ENCODE measurements at regions not wholly inside any gene's neighbourhood (a gene's known extent, or its start where the extent isn't known, plus 50 kb on each side); places are given as distances from the start of the nearest gene placed in this dataset.

DNA sequence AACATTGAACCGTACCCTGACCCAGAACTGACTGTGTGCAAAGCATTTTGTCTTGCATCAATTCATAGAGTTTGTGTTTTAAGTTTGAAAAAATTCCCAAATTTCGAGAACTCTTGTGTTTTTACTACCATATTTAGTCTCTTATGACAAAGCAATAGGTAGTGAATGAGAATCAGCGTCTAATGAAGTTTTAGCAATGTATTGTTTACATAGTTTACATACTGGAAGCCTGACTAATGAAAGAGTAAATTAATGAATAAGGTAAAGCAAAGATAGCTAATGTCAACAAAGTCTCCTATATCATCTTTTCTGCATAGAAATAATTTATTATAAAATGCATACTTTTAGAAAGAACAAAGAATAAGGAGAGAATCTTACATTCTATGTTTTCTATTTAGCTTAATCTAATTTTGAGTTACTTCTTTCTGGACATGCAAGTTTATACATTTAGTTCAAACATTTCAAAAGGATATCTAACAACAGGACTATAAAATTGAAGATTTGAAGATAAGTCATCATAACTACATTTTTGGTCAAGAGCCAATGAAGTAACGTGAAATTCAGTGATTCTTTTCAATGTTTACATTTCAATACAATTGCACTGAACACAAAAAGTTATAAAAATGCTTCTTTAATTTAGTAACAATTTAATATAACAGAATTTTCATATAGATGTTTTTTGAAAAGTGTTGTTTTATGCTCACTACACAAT is 1943.7 kb downstream of the NCAM2 start:
- no peak for DNase-seq

DNA sequence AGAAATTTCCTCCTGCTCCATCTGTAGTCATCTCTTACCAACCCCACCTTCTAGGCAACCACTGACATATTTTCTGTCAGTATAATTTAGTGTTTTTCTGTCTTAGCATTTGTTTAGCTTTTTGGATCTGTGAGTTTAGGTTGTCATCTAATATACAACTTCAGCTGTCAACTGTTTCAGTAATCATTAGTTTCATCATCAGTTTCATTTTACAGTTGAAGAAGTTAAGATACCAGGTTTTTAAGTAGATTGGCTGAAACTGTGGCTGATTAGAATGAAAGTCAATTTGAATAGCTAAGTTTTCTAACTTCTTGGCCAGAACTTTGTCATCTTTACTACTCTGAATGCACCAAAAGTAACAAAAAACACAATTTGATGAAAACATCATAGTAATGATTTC is 1957.3 kb downstream of the NCAM2 start:
- DNase-seq: no peak

DNA sequence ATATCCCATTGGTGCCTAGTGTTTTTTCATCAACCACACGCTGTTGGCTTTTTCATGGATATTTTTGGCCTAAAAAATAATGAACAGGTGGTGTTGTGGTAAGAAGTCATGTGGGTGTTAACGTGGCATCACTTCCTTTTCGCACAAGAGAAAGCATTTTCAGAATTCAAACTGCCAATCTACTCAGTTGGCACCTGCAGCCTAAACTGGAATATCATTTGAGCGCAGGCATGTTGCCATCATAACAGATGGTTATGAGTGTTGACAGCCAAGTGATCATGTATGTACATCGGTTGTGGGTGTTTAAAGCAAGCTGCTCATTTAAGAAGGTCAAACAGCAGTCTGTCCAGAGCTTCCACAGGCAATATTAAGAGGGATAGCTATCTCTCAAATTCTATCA is 1963.0 kb downstream of the NCAM2 start:
- DNase-seq: no peak

DNA sequence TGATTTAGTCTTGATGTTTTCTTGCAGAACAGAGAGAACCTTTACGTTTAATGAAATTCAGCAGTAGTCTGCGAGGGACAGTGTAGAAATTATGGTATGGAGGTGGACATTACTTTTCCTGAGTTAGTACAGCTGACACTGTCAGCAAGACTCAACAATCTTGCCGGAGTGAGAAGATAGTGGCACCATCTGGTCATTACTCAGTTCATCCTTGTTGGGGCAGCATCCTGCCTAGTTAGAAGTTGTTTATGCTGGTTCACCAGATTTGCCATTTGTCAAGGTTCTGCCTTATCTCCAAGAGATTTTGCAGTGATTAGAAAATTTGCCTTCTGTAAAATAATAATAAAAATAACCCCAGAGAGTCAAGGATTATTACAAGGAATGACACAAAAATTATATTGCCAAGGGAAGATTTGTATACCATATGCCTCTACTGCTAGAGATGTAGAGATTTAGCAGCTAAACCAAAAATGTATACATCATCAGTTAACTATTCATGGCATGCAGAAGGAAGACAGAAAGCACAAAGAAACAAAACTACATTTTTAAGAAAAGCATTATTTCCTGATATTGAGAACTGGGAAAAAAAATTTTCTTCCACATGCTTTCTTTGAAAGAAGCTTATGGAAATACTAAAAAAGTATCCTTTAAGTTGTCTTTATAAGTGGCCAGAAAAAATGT is 1967.4 kb downstream of the NCAM2 start:
- DNase-seq: no peak

DNA sequence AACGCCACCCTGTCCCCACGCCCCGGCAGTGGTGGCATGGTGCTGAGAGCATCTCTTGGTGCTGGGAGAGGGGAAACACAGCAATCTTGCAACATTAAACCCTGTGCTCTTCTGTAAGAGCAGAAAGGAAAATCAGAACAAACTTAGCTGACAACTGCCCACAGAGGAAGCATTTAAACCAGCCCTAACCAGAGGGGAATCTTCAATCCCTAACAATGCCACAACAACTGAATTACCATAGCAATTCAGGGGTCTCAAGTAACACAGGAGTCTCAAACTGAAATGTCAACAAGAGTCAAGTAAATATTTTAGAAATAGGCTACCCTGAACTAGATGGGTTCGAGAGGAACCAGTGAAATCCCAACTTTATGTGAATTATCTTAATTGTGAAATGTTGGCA is 1983.6 kb downstream of the NCAM2 start:
- no peak for DNase-seq

DNA sequence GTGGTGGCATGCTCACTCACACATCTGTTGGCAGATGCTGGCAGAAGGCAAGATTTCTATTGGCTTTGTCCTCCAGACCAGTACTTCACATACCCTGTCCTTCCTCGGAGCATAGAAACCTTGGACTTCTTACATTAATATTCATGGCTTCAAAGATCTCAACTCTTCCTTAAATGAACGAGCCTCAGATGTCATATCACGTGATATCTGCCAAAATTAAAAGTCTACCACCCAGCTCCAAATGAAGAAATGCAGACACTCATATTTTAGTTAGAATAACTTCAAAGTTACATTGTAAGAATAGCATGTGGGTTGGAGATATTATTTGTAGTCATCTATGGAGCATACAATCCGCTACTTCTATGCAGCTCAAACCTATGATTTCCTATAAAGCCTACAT is 1994.9 kb downstream of the NCAM2 start:
- no peak for DNase-seq

DNA sequence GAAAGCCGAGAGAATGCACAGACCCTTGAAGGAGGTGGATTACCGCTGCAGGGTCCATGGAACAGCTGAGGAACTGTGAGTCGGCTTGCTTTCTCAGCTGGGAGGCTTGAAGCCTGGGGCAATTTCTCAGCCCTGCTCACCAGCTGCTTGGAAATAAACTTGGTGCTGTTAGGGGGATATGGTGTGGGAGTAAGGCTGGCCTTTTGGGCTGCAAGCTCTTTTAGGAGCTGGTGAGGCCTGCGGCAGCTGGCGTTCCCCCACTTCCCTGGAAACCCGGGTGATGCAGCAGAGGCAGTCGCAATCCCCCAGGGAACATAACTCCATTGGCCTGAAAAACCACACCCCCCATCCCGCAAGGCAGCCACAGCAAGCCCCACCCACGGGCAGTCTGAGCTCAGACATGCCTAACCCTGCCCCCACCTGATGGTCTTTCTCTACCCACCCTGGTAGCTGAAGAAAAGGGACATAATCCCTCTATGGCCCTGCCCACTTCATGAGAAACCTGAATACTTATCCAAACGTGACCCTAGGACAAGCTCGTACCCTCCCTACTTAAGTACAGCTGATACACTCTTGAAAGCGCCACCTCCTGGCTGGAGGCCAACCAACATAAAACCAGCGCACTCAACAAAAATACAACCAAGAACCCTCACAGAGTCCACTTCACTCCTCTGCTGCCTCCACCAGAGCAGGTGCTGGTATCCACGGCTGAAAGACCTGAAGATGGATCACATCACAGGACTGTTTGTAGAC is 1995.8 kb downstream of the NCAM2 start:
- no peak for DNase-seq

DNA sequence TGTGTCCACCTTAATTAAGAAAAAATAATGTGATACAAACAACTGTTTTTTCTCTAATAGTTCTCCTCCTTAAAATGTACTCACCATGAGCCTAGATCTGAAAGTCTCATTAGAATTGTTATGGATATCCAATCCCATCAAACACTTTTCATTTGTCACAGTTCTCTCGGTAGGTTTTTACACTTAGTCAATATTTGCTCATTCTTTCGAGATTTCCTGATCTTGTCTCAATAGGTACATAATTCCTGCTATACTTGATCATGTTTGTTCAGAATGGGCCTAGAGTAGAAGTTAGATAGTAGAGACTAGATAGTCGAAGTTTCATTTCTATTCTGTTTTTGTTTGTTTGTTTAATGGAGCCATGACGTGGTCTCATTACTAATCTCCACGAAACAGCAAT is 2005.7 kb downstream of the NCAM2 start:
- no peak for DNase-seq

DNA sequence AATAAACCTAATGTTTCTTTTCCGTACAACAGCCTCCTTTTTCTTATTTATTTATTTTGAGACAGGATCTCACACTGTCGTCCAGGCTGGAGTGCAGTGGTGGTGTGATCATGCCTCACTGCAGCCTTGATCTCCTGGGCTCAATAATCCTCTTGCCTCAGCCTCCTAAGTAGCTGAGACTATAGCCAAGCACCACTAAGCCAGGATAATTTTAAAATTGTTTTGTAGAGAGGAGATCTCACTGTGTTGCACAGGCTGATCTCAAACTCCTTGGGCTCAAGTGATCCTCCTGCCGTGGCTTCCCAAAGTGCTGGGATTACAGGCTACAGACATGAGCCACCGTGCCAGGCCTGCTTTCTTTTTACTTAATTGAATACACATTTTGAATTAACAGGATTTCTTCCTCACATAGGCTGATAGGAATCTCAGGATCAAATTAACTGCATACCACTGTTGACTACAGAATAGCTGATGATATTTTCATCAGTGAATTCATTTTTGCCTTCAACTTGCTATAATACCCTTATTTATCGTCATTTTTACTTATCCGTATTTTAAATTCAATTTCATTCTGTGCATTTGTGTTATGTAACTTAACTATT is 2010.5 kb downstream of the NCAM2 start:
- DNase-seq: no peak

DNA sequence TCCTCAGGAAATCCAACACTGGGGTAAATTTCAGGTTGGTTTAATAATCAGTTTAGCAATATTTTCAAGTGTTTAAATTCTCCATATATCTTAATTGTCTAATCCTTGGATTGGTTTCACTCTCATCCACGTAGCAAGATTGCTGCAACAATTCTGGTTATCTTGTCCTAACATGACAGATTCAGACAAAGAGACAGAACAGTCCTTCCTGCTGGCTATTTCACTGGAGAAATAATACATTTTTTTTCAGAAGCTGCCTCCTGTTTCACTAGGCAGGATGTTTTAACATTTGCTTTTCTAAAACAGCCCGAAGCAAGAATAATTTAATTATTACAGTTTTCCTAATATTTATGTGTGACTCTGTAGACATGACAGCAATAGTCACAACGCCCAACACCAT is 2011.2 kb downstream of the NCAM2 start:
- DNase-seq: no peak

DNA sequence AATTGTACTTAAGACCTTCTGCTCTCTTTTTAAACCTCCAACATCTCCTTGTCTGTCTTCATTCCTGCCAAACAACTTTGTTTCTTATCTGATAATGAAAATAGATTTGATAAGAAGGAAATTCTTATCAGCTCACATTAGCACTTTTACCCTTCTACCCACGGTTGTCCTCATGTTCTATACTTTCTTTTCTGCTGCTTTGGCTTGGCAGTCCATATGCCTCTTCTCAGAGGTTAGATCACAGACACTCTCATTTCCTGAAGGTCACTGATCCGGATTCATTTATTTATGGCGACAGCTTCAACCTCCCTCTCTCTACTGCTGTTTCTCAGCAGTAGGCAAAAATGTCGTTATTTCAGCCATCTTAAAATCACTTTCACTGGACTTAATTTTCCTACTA is 2015.8 kb downstream of the NCAM2 start:
- no peak for DNase-seq

DNA sequence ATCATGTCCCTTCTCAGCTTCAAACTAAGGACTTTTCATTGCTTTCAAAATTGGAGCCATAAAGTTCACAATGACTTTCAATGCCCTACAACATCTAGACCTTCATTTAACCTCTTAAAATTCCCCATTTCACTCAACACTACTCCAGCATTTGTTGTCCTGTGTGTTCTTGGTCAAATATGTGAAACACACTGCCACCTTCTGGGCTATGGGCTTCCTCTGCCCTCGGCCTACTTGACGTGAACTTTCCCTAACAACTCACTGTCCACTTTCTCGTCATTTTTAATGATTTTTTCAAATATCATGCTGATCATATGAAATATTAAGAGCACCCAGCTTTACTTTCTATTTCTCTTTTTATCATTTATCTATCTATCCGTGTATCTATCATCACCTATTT is 2018.4 kb downstream of the NCAM2 start:
- DNase-seq: no peak

DNA sequence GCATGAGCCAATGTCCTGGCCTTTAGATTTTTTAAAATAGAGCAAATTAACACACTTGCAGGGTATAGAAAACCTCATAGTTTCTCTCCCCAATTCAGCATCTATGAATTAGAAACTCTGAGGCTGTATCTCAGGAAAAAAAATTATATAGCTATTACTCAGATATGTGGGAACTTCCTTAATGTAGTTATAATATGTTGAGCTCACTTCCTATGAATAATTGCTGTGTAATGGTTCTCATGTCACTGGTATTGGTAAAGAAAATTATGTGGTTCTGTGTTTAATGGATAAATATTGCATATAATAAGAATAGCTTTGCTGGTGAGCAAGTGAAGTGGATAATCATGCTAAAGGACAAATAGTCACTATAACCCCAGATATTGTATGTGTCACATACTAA is 2019.8 kb downstream of the NCAM2 start:
- no peak for DNase-seq

DNA sequence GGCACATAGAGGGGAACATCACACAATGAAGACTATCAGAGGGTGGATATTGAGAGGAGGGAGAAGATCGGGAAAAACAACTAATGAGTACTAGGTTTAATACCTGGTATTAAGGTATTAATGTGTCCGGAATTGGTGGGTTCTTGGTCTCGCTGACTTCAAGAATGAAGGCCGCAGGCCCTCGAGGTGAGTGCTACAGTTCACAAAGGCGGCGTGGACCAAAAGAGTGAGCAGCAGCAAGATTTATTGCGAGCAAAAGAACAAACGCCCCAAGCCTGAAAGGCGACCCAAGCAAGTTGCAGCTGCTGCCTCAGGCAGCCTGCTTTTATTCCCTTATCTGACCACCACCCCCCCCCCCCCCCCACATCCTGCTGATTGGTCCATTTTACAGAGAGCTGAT is 2022.8 kb downstream of the NCAM2 start:
- no peak for DNase-seq

DNA sequence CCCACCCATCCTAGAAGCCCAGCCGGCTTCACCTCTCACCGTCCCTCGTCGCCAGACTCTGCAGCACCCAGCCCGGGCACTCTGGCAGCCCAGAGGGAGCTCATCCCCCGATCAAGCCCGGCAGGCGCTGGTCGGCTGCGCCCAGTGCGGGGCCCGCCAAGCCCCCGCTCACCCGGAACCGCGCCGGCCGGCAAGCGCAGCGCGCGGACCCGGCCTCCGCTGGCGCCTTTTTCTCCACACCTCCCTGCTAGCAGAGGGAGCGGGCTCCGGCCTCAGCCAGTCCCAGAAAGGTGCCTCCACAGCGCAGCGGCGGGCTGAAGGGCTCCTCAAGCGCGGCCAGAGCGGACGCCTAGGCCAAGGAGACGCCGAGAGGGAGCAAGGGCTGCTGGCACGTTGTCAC is 2023.3 kb downstream of the NCAM2 start:
- no peak for DNase-seq

DNA sequence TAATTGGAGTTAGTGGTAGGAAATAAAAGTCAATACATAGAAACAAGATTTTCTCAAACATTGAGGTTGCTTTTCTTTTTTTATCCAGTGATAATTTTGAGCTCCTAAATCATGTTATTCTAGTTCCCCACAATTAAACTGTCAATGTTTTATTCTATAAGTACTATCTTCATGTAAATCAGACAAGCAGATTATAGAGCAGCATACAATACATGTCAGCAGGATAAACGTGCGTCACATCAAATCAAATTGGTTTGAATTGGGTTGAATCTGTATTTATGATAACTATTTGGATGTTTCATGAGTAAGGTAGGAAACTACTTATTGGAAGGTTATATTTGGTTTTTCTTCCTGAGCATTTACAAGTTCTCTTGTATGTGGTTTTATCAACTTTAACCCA is 2028.7 kb downstream of the NCAM2 start:
- no peak for DNase-seq

DNA sequence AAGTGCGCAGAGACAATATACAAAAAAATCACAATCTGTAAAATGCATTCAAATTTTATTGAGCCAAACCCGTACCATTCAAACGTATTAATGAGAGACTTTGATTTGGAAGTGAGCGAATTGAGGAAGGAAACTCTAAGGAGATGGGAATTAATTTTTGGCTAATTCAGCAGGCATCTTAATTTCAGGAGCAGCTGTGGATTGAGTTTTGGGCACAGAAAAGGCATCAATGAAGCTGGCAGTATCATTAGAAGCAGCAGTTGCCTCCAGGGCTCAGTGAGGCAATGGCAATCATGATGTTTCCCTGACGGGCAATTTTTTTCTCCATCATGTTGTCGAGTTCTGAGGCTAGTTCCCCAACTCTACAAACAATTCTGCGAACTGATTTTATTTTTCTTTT is 2041.6 kb downstream of the NCAM2 start:
- no peak for DNase-seq

DNA sequence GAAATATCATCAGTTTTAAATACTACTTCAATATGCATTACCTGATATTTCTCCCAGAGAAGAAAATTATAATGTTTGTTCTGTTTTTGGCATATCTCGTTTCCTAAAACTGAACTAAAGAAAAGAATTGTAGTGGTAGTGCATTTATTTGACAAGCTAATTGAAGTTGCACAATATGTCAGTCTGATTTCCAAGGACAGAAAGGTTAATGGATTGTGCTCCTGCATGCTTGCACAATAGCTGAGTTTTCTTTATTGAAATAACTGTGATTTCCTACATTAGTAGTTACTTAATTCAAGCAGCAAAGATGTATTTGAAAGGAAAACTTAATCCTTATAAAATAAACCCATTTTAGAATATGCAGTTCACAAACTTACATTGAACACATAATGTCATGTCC is 2047.7 kb downstream of the NCAM2 start:
- no peak for DNase-seq

DNA sequence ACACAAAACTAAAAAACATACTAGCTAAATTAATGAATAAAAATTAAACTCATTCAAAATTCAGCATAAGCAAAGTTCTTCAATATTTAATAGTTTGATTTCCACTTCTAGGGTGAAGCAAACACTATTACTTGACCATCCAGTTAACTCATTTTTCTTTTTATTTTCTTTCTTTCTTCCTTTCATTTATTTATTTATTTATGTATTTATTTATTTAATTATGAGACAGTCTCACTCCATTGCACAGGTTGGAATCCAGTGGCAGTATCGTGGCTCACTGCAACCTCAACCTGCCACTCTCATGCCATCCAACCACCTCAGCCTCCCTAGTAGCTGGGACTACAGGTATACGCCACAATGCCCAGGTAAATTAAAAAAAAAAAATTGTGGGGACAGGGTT is 2069.5 kb downstream of the NCAM2 start:
- DNase-seq: no peak

DNA sequence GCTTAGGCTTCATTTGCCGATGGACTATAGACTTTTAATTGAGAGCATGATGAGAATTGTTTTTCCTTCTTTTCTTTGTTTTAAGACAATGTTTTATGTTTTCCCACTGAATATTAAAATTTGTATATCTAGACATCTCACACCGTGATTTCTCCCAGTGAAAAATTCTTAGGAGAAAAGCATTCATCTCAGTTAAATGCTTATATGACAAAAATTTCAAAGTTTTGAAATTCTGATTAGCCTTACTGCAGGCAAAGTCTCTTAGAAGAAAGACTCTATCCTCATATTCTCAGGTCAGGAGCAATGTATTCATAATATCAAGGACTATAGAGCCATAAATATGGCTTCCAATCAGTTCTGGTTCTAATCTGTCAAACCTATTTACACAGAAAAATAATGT is 2085.0 kb downstream of the NCAM2 start:
- no peak for DNase-seq

DNA sequence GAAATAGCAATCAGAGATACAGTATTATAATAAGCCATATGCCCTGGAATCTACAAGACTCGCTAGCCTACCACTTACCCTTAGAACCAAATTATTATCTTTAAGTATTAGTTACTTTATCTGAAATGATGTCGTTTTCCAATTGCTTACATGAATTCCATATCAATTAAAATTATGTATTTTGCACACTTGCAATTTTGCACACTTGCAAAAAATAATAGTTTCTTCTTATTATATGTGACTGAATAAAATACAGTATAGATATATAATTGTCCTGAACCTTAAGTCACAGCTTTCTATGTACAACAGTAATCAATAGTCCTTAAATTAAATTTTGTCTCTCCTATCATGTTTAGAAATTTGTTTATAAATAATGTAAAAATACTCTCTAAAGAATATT is 2095.1 kb downstream of the NCAM2 start:
- no peak for DNase-seq

DNA sequence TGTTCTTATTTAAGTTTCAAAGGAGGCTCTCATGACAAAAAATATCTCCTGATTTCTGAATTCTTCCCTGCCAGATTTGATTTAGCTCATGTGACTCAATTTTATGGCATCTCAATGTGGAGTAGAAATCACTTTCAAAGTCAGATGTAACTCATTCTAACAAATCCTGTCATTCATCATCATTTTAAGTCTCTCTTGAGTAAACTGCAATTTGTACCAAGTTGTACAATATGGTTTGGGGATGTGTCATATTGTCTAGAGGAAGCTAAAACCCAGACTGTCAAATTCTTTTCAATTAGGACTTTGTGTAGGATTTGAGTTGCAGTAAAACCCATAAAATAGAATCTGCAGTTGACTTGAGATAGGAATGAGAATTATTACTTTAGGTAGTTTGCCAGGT is 2101.0 kb downstream of the NCAM2 start:
- no peak for DNase-seq

DNA sequence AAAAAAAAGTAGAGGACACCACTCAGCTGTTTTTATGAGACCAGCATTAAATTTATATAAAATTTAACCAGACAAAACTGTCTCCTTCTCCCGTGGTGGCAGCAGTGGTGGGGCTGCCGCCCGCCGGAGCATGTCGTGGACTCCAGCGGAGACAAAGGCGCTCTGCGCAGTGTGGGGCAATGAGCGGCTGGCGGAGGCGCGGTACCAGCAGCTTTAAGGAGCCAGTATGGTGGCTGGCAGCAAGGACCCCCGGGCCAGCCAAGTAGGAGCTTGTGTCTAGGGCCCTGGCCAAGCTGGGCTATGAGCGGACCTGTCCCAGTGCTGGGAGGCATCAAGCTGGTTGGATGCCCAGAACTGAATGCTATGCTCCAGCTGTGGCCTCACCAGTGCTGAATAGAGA is 2102.9 kb downstream of the NCAM2 start:
- no peak for DNase-seq

DNA sequence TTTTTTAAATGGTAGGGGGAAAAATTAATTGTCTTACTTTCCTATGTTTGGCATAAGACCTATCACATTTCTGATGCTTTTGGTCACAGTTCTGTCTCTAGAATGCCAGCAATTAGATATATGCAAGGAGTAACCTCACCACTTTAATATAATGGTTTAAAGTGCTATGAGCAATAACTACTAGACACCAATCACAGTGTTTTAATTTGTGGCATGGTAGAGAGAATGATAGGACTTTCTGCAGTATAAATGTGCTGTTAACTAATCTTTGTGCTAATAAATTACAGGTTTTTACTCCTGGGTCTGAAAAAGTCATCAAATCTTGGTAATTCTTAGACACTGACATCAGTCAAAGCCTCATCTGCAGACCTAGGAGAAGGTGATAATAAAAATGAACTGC is 2110.3 kb downstream of the NCAM2 start:
- DNase-seq: no peak
